ENCODE measurements at regions not wholly inside any gene's neighbourhood (a gene's known extent, or its start where the extent isn't known, plus 50 kb on each side); places are given as distances from the start of the nearest gene placed in this dataset.

DNA sequence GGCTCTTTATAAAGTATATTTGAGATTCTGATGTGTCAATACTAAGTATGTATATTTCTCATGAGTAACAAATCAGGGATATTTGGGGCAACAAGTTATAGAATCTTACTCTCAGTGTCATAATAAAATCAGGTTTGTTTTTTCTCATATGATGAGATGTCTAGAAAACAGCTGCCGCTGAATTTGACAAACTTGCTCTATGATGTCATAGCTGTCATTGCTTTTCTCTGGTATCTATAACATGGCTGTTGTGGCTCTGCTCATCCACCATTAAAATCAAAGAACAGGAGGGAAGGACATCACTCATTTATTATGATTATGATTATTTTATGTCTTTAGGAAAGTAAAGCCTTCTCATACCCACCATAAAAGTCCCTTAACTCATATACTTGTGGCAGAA, 417.2 kb upstream of the LRRTM4 start:
- Histone ChIP-seq H3K27me3 (no peaks in the 10 kb centered on the region), H3K27ac (no peak overlapping the region), H3K36me3 (ENCODE audit: low read depth, missing control alignments) (no peaks in the 10 kb centered on the region), H3K4me1 (no peaks in the 10 kb centered on the region), H3K4me3 (no peak overlapping the region), H3K9me3 (no peaks in the 10 kb centered on the region)
- intact Hi-C loops (cut with DNase I; ENCODE audit: low total_unique reads), result no loop called here
- DNase-seq, result no peak
- WGBS, 2 donors, result 91% methylated on average over 1 of the region's 1 CpG
- TF ChIP-seq, protein P1, sequence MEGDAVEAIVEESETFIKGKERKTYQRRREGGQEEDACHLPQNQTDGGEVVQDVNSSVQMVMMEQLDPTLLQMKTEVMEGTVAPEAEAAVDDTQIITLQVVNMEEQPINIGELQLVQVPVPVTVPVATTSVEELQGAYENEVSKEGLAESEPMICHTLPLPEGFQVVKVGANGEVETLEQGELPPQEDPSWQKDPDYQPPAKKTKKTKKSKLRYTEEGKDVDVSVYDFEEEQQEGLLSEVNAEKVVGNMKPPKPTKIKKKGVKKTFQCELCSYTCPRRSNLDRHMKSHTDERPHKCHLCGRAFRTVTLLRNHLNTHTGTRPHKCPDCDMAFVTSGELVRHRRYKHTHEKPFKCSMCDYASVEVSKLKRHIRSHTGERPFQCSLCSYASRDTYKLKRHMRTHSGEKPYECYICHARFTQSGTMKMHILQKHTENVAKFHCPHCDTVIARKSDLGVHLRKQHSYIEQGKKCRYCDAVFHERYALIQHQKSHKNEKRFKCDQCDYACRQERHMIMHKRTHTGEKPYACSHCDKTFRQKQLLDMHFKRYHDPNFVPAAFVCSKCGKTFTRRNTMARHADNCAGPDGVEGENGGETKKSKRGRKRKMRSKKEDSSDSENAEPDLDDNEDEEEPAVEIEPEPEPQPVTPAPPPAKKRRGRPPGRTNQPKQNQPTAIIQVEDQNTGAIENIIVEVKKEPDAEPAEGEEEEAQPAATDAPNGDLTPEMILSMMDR (IDR thresholded peaks at IDR 0.05), result no peak
- no peak for TF ChIP-seq POLR2A (IDR thresholded peaks at IDR 0.05)

DNA sequence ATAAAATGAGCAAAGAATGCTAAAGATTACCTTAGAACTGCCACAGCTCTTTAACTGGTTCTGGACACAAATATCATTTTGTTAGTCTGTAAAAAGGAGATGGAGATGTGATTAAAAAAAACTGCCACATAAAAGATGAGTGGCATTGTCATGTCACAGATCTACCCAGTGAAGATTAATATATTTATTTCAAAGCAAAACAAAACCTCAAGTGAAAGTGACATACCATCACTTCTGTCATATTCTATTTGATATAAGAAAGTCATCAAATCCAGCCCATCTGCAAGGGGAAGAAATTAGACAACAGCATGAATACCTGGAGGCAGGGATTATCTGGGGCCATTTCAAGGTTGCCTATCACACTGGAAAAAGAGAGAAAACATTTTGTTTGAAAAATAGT, 417.6 kb upstream of the LRRTM4 start:
- TF ChIP-seq, protein P1 (IDR thresholded peaks at IDR 0.05), result no peak
- TF ChIP-seq POLR2A (IDR thresholded peaks at IDR 0.05), result no peak
- Histone ChIP-seq H3K9me3 (no peaks in the 10 kb centered on the region), H3K4me1 (no peaks in the 10 kb centered on the region), H3K27me3 (no peaks in the 10 kb centered on the region), H3K36me3 (ENCODE audit: low read depth, missing control alignments) (no peaks in the 10 kb centered on the region), H3K4me3 (no peak overlapping the region), H3K27ac (no peak overlapping the region)
- no peak for DNase-seq
- intact Hi-C loops (cut with DNase I; ENCODE audit: low total_unique reads), result no loop called here

DNA sequence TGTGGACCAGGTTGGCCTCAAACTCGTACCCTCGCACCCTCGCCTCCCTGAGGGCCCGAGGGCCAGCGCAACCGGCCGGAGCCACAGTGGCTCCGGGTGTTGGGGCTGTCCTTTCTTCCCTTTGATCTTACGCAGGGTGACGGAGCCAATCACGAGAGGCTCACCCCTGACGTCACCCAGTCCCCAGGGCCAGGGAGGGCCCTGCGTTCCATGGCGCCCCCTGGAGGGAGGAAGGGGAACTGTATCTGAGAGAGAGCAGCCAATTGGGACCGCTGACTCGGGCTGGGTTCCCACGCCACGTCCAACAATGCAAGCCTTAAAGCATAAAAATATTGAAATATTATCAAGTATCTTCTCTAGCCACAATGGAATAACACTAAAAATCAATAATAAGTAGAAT, 432.8 kb upstream of the LRRTM4 start:
- Histone ChIP-seq H3K27ac (no peak overlapping the region), H3K4me3 (peak overlapping the region in 1 of 2 donors; percentile 26), H3K4me1 (no peaks in the 10 kb centered on the region), H3K36me3 (ENCODE audit: low read depth, missing control alignments) (no peaks in the 10 kb centered on the region), H3K27me3 (no peaks in the 10 kb centered on the region), H3K9me3 (no peaks in the 10 kb centered on the region)
- 61 to 79% methylated on average over 18 of the region's 18 CpGs for WGBS, 2 donors
- DNase-seq, result peak; percentile 64
- intact Hi-C loops (cut with DNase I; ENCODE audit: low total_unique reads), result no loop called here
- TF ChIP-seq, protein P1 (IDR thresholded peaks at IDR 0.05), result peak in 2 of 3 experiments; percentile 54 to 59
- no peak for TF ChIP-seq POLR2A (IDR thresholded peaks at IDR 0.05)

DNA sequence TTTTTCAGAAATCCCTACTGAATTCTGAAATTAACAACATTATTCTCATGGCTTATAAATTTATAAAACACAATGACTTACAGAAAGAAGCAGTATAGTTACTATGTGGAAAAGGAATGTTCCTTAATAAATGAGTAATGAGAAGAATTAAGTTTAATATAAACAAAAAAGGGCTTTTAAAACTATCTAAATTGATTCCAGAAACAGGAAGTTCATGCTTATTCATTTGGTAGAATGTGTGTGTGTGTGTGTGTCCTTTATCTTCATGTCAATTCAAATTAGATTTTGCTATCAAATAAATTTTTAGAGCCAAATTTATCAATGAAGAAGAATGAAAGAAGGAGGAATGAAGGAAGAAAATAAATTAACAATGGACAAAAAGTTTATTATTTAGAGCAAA, 440.8 kb upstream of the LRRTM4 start:
- Histone ChIP-seq H3K9me3 (no peaks in the 10 kb centered on the region), H3K36me3 (ENCODE audit: low read depth, missing control alignments) (no peaks in the 10 kb centered on the region), H3K4me1 (no peaks in the 10 kb centered on the region), H3K4me3 (no peak overlapping the region), H3K27ac (no peak overlapping the region), H3K27me3 (no peaks in the 10 kb centered on the region)
- no peak for TF ChIP-seq POLR2A (IDR thresholded peaks at IDR 0.05)
- TF ChIP-seq, protein P1 (IDR thresholded peaks at IDR 0.05), result no peak
- no peak for DNase-seq
- intact Hi-C loops (cut with DNase I; ENCODE audit: low total_unique reads), result no loop called here

DNA sequence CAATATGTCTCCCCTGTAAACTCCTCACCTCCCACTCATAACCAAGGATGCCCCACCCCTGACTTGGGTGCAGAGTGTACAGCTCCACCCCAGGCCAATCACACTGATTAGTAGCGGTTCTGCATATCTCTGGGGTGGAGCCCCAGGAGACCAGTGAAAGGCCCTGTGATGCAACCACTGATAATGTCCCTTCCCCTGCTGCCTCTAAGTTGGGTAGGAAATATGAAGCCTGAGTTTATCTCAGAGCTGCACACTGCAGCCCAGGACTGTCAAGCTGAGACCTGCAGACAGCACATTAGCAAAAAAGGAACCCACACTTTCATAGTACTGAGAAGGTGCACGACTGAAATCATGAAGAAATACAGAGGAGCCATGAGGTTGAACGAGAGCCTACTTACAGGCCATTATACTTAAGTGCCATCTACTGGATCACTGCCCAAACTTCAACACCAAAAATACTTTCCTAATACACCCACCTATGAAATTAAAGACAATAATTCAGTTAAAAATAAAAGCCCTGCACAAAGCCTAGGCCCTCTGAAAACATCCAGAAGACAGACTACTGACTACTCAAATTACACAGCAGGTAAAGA, 455.4 kb upstream of the LRRTM4 start:
- Histone ChIP-seq H3K4me1 (no peaks in the 10 kb centered on the region), H3K4me3 (no peak overlapping the region), H3K9me3 (no peaks in the 10 kb centered on the region), H3K36me3 (ENCODE audit: low read depth, missing control alignments) (no peaks in the 10 kb centered on the region), H3K27me3 (no peaks in the 10 kb centered on the region), H3K27ac (no peak overlapping the region)
- intact Hi-C loops (cut with DNase I; ENCODE audit: low total_unique reads), result no loop called here
- WGBS, 2 donors, result 62 to 65% methylated on average over 3 of the region's 3 CpGs
- TF ChIP-seq, protein P1 (IDR thresholded peaks at IDR 0.05), result no peak
- TF ChIP-seq POLR2A (IDR thresholded peaks at IDR 0.05), result no peak
- no peak for DNase-seq

All from testis (tissue), 2 donors.